HFFc6 (cell line): ENCODE measurements at regions not wholly inside any gene's neighbourhood (a gene's known extent, or its start where the extent isn't known, plus 50 kb on each side); places are given as distances from the start of the nearest gene placed in this dataset.

Experiments used
- DNase-seq: peaks from one replicate; pipeline ENCODE4 v3.0.0-alpha.2; 2018
- H3K27ac Mint-ChIP-seq: 2 replicates; pipeline ENCODE4 v1.8.0; 2020; ENCODE audit warnings: mild to moderate bottlenecking, mixed read lengths
- H3K27me3 Mint-ChIP-seq: 2 replicates; pipeline ENCODE4 v1.8.0; 2021; ENCODE audit warnings: mild to moderate bottlenecking, moderate library complexity, mixed read lengths; ENCODE audit not compliant: insufficient read depth
- H3K36me3 Mint-ChIP-seq: 2 replicates; pipeline ENCODE4 v1.8.0; 2021; ENCODE audit warnings: low read depth, mixed read lengths
- H3K4me1 Mint-ChIP-seq: 2 replicates; pipeline ENCODE4 v1.8.0; 2020; ENCODE audit warnings: low read depth, mixed read lengths
- H3K4me3 Mint-ChIP-seq: 2 replicates; pipeline ENCODE4 v1.8.0; 2020; ENCODE audit warnings: mild to moderate bottlenecking, moderate library complexity, mixed read lengths
- H3K9me3 Mint-ChIP-seq: 2 replicates; pipeline ENCODE4 v1.8.0; 2020; ENCODE audit warnings: mild to moderate bottlenecking, mixed read lengths
- CTCF ChIP-seq: fragments of 200-600 bp; sonication (generic); IDR thresholded peaks from 2 replicates; pipeline ENCODE4 v1.5.0; 2021; ENCODE audit warnings: antibody characterized with exemption, mild to moderate bottlenecking

GRCh38 chr5:40172721-40173120, 507.0 kb upstream of the PTGER4 start:
- Mint-ChIP-seq H3K27ac (no peak overlapping the region), H3K4me1 (peaks cover 18% of the 10 kb centered on the region), H3K27me3 (no peaks in the 10 kb centered on the region), H3K9me3 (peaks cover 22% of the 10 kb centered on the region), H3K4me3 (no peak overlapping the region), H3K36me3 (peaks cover 23% of the 10 kb centered on the region)
- no peak for DNase-seq
- TF ChIP-seq CTCF: no peak

GRCh38 chr5:40171971-40172370, 507.7 kb upstream of the PTGER4 start:
- peak; percentile 60 for DNase-seq
- H3K27me3 Mint-ChIP-seq: no peaks in the 10 kb centered on the region
- no peak overlapping the region for H3K4me3 Mint-ChIP-seq
- peaks cover 24% of the 10 kb centered on the region for H3K9me3 Mint-ChIP-seq
- no peak for TF ChIP-seq CTCF
- peaks cover 23% of the 10 kb centered on the region for H3K4me1 Mint-ChIP-seq
- no peak overlapping the region for H3K27ac Mint-ChIP-seq
- peaks cover 27% of the 10 kb centered on the region for H3K36me3 Mint-ChIP-seq

GRCh38 chr5:40167283-40167682, 512.4 kb upstream of the PTGER4 start:
- H3K4me3 Mint-ChIP-seq: no peak overlapping the region
- DNase-seq: no peak
- H3K9me3 Mint-ChIP-seq: peaks cover 22% of the 10 kb centered on the region
- H3K27me3 Mint-ChIP-seq: no peaks in the 10 kb centered on the region
- H3K27ac Mint-ChIP-seq: no peak overlapping the region
- H3K36me3 Mint-ChIP-seq: peaks cover 16% of the 10 kb centered on the region; the same call in 1 of the 2 replicates
- TF ChIP-seq CTCF: no peak
- peaks cover 22% of the 10 kb centered on the region for H3K4me1 Mint-ChIP-seq

- Mint-ChIP-seq H3K4me3 (no peak overlapping the region), H3K4me1 (peaks cover 22% of the 10 kb centered on the region), H3K27ac (no peak overlapping the region; the same call in 1 of the 2 replicates), H3K9me3 (peaks cover 22% of the 10 kb centered on the region), H3K36me3 (peaks cover 16% of the 10 kb centered on the region; the same call in 1 of the 2 replicates), H3K27me3 (no peaks in the 10 kb centered on the region)
- no peak for DNase-seq
- TF ChIP-seq CTCF: no peak
Observed at GRCh38 chr5:40166802-40167201, 512.9 kb upstream of the PTGER4 start.

GRCh38 chr5:40165789-40166728, 513.7 kb upstream of the PTGER4 start:
- H3K27ac Mint-ChIP-seq: no peak overlapping the region
- peaks cover 16% of the 10 kb centered on the region; the same call in 1 of the 2 replicates for H3K36me3 Mint-ChIP-seq
- H3K27me3 Mint-ChIP-seq: no peaks in the 10 kb centered on the region; the same call in 1 of the 2 replicates
- peak; percentile 33; the same call in 1 of the 2 replicates for TF ChIP-seq CTCF
- peak; percentile 11 for DNase-seq
- H3K4me3 Mint-ChIP-seq: no peak overlapping the region
- H3K9me3 Mint-ChIP-seq: peaks cover 22% of the 10 kb centered on the region
- H3K4me1 Mint-ChIP-seq: peaks cover 16% of the 10 kb centered on the region
